ENCODE measurements at regions not wholly inside any gene's neighbourhood (a gene's known extent, or its start where the extent isn't known, plus 50 kb on each side); places are given as distances from the start of the nearest gene placed in this dataset.

- no peak overlapping the region for H2BK12ac ChIP-seq (ENCODE audit: insufficient read length, low read depth, low read length)
- no peaks in the 10 kb centered on the region for H3K27me3 ChIP-seq (ENCODE audit: insufficient read depth, low read length)
- H3K27ac Mint-ChIP-seq = no peak overlapping the region
- WGBS (ENCODE audit: extremely low coverage, insufficient read length, low lambda C conversion rate) = no CpG with 5 or more reads among the region's 4 CpGs
- no peak overlapping the region for H3T11ph ChIP-seq (ENCODE audit: low read length)
- peaks cover 3% of the 10 kb centered on the region; the same call in 1 of the 2 replicates for H3K4me1 ChIP-seq (ENCODE audit: insufficient read depth, low read length)
- H2AFZ ChIP-seq (ENCODE audit: low read length) = no peak overlapping the region
- H3K4me3 Mint-ChIP-seq = no peak overlapping the region
- H2BK5ac ChIP-seq (ENCODE audit: insufficient read length, low read length) = no peak overlapping the region
- H3K23me2 ChIP-seq (ENCODE audit: insufficient read length, low read depth, low read length, poor library complexity, severe bottlenecking) = no peaks in the 10 kb centered on the region
- H3K4ac ChIP-seq (ENCODE audit: low read depth, low read length) = no peak overlapping the region
- H3K9me3 ChIP-seq (ENCODE audit: control insufficient read depth, low read depth, low read length) = no peaks in the 10 kb centered on the region
- no peak overlapping the region for H4K91ac ChIP-seq (ENCODE audit: insufficient read length, low read depth, low read length)
- no peak for TF ChIP-seq CTCF (conservative IDR thresholded peaks at IDR 0.05)
- H3K56ac ChIP-seq (ENCODE audit: insufficient read length, low read depth, low read length) = no peak overlapping the region
- no peak overlapping the region for H2BK120ac ChIP-seq (ENCODE audit: low read depth, low read length, poor library complexity, severe bottlenecking)
- H3K4me2 ChIP-seq (ENCODE audit: insufficient read depth, insufficient read length, low read length) = no peak overlapping the region
- H2BK15ac ChIP-seq (ENCODE audit: low read depth, low read length) = no peak overlapping the region
- H4K5ac ChIP-seq (ENCODE audit: insufficient read length, low read depth, low read length) = no peak overlapping the region
- no peak for DNase-seq
- H3K4me1 Mint-ChIP-seq = peaks cover 6 to 8% of the 10 kb centered on the region in 2 experiments
- H3K23ac ChIP-seq (ENCODE audit: insufficient read length, low read depth, low read length) = no peak overlapping the region
- H3K9ac ChIP-seq (ENCODE audit: extremely low read depth, insufficient read length, low read length) = no peak overlapping the region
- no peaks in the 10 kb centered on the region for H4K20me1 ChIP-seq (ENCODE audit: control insufficient read depth, insufficient read depth, insufficient read length)
- H3K18ac ChIP-seq (ENCODE audit: insufficient read length, low read depth, low read length) = no peak overlapping the region
- no peaks in the 10 kb centered on the region for H3K79me2 ChIP-seq (ENCODE audit: insufficient read depth, low read length)
- H3K27ac ChIP-seq (ENCODE audit: insufficient read length, low read depth, low read length) = no peak overlapping the region
- no peak overlapping the region for H4K8ac ChIP-seq (replicated peaks; ENCODE audit: insufficient read length, low read depth, low read length)
- H3K27me3 Mint-ChIP-seq (ENCODE audit: low read depth) = no peaks in the 10 kb centered on the region
- H3K79me1 ChIP-seq (ENCODE audit: insufficient read depth, low read depth, low read length, poor library complexity, severe bottlenecking) = no peaks in the 10 kb centered on the region
- H3K9me3 Mint-ChIP-seq = no peaks in the 10 kb centered on the region
- H3K36me3 Mint-ChIP-seq (ENCODE audit: insufficient read depth in 1 of 3, low read depth in 3 of 3) = no peaks in the 10 kb centered on the region
- H2BK20ac ChIP-seq (ENCODE audit: low read depth, low read length, poor library complexity, severe bottlenecking) = no peak overlapping the region
- no peak overlapping the region; the same call in 1 of the 2 replicates for H3K14ac ChIP-seq (ENCODE audit: insufficient read depth, low read length)
- no peak overlapping the region for H2AK5ac ChIP-seq (ENCODE audit: insufficient read length, low read length)
These were observed 92.8 kb downstream of the TRIB2 start for GRCh38 chr2:12809526-12809925.
